ENCODE measurements at regions not wholly inside any gene's neighbourhood (a gene's known extent, or its start where the extent isn't known, plus 50 kb on each side); places are given as distances from the start of the nearest gene placed in this dataset.

DNA sequence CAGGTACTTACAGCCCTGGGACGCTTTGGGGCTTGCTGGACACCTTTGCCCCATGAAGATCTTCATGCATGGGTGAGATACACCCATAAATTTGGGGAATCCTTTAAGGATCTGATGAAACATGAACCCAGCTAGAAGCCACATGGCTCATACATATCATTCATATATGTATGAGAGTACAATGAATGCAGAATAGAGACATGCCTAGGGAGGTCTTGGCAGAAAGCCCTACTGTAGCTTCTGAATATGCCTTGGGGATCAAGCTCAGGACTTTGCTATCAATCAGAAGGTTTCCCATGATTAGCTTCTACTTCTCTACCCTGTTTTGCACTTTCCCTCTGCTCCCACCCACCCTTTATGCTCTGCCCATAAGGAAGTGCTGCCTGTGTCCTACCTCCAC, 368.4 kb downstream of the LPIN1 start:
- TF ChIP-seq, protein P1, sequence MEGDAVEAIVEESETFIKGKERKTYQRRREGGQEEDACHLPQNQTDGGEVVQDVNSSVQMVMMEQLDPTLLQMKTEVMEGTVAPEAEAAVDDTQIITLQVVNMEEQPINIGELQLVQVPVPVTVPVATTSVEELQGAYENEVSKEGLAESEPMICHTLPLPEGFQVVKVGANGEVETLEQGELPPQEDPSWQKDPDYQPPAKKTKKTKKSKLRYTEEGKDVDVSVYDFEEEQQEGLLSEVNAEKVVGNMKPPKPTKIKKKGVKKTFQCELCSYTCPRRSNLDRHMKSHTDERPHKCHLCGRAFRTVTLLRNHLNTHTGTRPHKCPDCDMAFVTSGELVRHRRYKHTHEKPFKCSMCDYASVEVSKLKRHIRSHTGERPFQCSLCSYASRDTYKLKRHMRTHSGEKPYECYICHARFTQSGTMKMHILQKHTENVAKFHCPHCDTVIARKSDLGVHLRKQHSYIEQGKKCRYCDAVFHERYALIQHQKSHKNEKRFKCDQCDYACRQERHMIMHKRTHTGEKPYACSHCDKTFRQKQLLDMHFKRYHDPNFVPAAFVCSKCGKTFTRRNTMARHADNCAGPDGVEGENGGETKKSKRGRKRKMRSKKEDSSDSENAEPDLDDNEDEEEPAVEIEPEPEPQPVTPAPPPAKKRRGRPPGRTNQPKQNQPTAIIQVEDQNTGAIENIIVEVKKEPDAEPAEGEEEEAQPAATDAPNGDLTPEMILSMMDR (conservative IDR thresholded peaks at IDR 0.05; ENCODE audit: low read length), result no peak
- H3K4me3 ChIP-seq (ENCODE audit: low read length), result no peak overlapping the region
- DNase-seq (ENCODE audit: low read depth), result no peak

DNA sequence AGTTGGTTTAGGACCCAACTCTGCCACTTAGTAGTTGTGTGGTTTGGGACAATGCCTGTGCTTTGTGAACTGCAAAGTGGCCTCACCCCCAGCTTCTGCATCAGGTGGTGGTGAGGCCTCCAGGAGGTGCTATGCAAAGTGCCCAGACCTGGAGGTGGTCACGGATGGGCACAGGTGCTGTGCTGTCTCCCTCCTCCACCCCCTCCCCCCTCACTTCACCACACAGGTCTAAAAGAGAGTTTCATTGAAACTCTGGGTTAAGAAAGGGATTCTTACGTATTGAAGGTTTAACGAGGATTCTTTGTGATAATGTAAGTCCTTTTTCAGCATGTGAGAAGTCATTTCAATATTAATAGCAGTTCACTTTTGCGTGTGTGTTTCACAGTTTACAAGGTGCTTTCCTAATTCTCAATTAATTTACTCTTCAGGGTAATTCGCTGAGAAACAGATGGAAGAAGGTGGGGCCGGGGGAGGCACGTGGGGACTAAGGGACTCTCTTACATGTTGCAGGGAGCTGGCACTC, 369.9 kb downstream of the LPIN1 start:
- no peak for DNase-seq (ENCODE audit: low read depth)

DNA sequence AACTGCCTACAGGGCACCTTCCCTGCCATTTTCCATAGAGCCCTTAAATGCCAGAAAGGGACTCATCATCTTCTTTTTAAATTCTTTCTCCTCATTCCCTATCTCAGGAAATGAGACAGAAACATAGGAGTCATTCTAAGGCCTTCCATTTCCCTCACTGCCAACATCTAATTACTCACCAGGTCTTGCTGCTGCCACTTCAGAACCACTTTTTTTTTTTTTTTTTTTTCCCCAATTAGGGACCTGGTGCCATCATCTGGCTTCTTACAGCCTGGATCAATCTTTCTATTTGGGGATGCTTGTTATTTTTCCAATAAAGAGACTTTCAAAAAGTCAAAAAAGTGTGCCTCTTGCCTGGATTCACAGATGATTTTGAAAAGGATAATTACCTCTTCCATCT, 373.4 kb downstream of the LPIN1 start:
- DNase-seq (ENCODE audit: low read depth), result peak; percentile 53
- TF ChIP-seq, protein P1 (conservative IDR thresholded peaks at IDR 0.05; ENCODE audit: low read length), result no peak
- no peak overlapping the region for H3K4me3 ChIP-seq (ENCODE audit: low read length)

More for the DNA sequence above, 369.9 kb downstream of the LPIN1 start:
- H3K4me3 ChIP-seq (ENCODE audit: low read length), result no peak overlapping the region
- TF ChIP-seq, protein P1 (conservative IDR thresholded peaks at IDR 0.05; ENCODE audit: low read length), result no peak

DNA sequence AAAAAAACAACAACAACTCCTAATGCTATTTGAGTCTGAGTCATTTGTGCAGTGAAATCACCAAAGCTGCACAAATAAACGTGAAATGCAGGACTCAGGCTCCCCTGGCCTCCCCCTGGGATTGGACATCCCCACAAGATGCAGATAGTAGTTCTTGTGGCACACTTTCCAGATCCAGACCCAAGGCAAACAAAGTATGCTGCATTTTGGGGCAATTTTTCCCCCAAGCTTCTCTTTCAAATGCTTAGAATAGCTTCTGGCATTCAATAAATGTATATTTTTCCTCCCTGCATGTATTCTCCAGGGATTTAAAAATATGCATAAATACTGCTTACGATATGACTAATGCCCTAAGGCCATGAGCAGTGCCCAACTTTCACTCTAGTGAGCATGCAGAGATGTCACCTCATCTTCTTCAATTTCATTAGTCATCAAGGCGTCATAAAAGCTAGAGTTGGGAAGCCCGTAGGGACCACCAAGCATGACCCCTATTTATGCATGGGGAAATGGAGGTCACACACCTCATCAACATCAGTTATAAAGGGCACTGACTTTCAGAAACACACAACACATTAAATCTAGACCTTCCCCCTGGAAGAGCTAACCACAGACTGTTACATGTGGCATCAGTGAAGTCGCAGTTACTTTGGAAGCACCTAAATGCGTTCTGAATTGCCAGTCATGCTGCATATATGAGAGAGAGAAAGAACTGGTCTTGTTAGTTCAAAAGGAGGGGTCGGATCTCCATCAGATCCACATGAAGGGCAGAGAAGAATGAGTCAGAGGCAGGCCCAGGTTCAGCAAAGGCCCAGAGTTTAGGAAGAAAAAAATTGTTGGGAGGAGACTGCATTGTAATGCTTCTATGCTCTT, 374.1 kb downstream of the LPIN1 start:
- TF ChIP-seq, protein P1 (conservative IDR thresholded peaks at IDR 0.05; ENCODE audit: low read length), result no peak
- DNase-seq (ENCODE audit: low read depth), result peak; percentile 70
- no peak overlapping the region for H3K4me3 ChIP-seq (ENCODE audit: low read length)

DNA sequence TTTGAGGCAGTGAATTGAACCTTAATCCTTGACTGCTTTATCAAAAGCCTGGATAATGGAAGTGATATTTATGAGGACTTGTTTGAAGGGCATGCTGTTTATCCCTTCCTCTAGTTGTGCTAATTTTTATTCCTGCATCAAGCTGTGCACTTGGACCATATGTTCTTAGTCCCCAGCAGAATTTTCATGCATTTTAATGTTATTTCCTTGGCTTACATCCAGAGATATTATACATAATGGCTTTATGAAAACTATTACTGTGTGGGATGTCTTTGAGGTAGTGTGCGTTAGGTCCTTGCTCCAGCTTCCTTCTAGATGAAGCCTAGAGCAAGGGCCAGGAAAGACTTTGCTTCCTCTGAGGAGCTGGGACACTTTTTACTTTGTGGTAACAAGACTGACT, 378.4 kb downstream of the LPIN1 start:
- DNase-seq (ENCODE audit: low read depth), result no peak
- TF ChIP-seq, protein P1 (conservative IDR thresholded peaks at IDR 0.05; ENCODE audit: low read length), result no peak
- no peak overlapping the region for H3K4me3 ChIP-seq (ENCODE audit: low read length)

DNA sequence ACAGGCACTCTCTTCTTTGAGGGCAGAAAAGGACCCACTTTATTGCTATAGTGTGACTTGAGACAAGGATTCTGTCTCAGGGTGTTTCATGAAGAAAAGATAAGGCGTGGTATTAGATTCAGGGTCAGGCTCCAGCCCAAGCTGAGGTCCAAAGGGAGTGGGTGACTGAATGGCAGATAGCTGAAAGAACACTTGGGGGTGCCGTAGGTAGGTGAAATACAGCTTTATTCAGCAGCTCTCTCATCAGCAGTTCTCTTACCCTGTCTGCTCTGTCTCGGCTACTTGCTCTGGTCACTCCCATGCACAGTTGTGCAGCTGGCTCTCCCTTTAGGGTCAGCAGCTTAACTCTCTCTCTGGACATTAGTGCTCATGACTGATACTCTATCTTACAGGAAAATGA, 379.9 kb downstream of the LPIN1 start:
- TF ChIP-seq, protein P1 (conservative IDR thresholded peaks at IDR 0.05; ENCODE audit: low read length), result no peak
- DNase-seq (ENCODE audit: low read depth), result no peak
- H3K4me3 ChIP-seq (ENCODE audit: low read length), result no peak overlapping the region

DNA sequence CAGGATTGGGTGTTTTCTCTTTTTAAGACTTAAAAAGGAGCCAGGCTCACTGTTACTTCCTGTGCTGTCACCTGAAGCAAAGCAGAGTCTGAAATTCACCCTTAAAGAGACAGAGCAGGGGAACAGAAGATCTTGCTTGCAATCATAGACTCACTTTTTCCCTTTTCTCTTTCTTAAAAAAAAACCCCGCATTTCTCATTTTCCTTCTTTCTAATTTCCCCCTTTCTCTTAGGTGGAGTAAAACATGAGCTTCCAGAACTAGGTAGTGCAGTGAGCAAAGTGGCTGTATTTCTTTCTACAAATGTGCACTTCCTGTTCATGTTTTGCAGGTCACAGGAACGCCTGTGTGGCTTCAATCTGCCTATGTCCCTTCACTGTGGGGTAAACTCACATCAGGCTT, 381.2 kb downstream of the LPIN1 start:
- H3K4me3 ChIP-seq (ENCODE audit: low read length), result no peak overlapping the region
- no peak for DNase-seq (ENCODE audit: low read depth)
- TF ChIP-seq, protein P1 (conservative IDR thresholded peaks at IDR 0.05; ENCODE audit: low read length), result no peak

All from AG10803 (cell line).